Liver (tissue), 7 donors: ENCODE measurements at regions not wholly inside any gene's neighbourhood (a gene's known extent, or its start where the extent isn't known, plus 50 kb on each side); places are given as distances from the start of the nearest gene placed in this dataset.

Experiments
- DNase-seq: peaks from one replicate; pipeline ENCODE4 v3.0.0-alpha.2; 2017; ENCODE audit warnings: low spot score
- H3K27ac ChIP-seq, 2 donors: one replicate each; pipeline ENCODE4 v1.7.0; 2013; ENCODE audit warnings: inconsistent platforms in 2 of 2, low read length in 2 of 2, control low read depth in 1 of 2, low read depth in 1 of 2, mild to moderate bottlenecking in 1 of 2
- H3K27me3 ChIP-seq, 4 donors: one replicate each; pipeline versions ENCODE4 v1.6.1 to v1.7.0; 2013; ENCODE audit warnings: low read length in 3 of 4, inconsistent platforms in 1 of 4, mild to moderate bottlenecking in 1 of 4, moderate library complexity in 1 of 4; ENCODE audit not compliant: control insufficient read depth in 4 of 4, insufficient read depth in 4 of 4
- H3K36me3 ChIP-seq, 4 donors: one replicate each; pipeline versions ENCODE4 v1.6.1 to v1.7.0; 2013; ENCODE audit warnings: low read length in 3 of 4, mild to moderate bottlenecking in 3 of 4, low read depth in 1 of 4, moderate library complexity in 1 of 4; ENCODE audit not compliant: control insufficient read depth in 4 of 4, insufficient read depth in 3 of 4
- H3K4me1 ChIP-seq, 4 donors: one replicate each; pipeline versions ENCODE4 v1.6.1 to v1.7.0; 2013; ENCODE audit warnings: low read length in 3 of 4, mild to moderate bottlenecking in 3 of 4, moderate library complexity in 1 of 4; ENCODE audit not compliant: control insufficient read depth in 4 of 4, insufficient read depth in 4 of 4
- H3K4me3 ChIP-seq, 3 donors: one replicate each; pipeline versions ENCODE4 v1.6.1 to v1.7.0; 2013; ENCODE audit warnings: low read length in 3 of 3, control low read depth in 1 of 3, low read depth in 1 of 3, mild to moderate bottlenecking in 1 of 3
- H3K9ac ChIP-seq, 2 donors: one replicate each; pipeline ENCODE4 v1.7.0; 2013; ENCODE audit warnings: low read length in 2 of 2, mild to moderate bottlenecking in 2 of 2, moderate library complexity in 2 of 2, control low read depth in 1 of 2, low read depth in 1 of 2
- H3K9me3 ChIP-seq, 4 donors: one replicate each; pipeline versions ENCODE4 v1.6.1 to v1.7.0; 2013; ENCODE audit warnings: low read length in 3 of 4; ENCODE audit not compliant: control insufficient read depth in 4 of 4
- EGR1 ChIP-seq, 2 donors: IDR thresholded peaks; 2 replicates each; pipeline ENCODE4 v1.6.1; 2016 to 2018; ENCODE audit warnings: antibody characterized with exemption in 2 of 2, low read depth in 2 of 2
- FOXA1 ChIP-seq: IDR thresholded peaks from 2 replicates; pipeline ENCODE4 v1.6.1; 2016; ENCODE audit warnings: antibody characterized with exemption
- FOXA2 ChIP-seq: IDR thresholded peaks from 2 replicates; pipeline ENCODE4 v1.6.1; 2016; ENCODE audit warnings: antibody characterized with exemption
- GABPA ChIP-seq, 2 donors: IDR thresholded peaks in 1 of 2; conservative IDR thresholded peaks in 1 of 2; 2 replicates each; pipeline ENCODE4 v1.6.1; 2016; ENCODE audit warnings: antibody characterized with exemption in 2 of 2, mild to moderate bottlenecking in 1 of 2, moderate library complexity in 1 of 2
- HNF4A ChIP-seq, 2 donors: conservative IDR thresholded peaks; 2 replicates each; pipeline ENCODE4 v1.6.1; 2016; ENCODE audit warnings: antibody characterized with exemption in 2 of 2, mild to moderate bottlenecking in 2 of 2
- JUND ChIP-seq, 2 donors: IDR thresholded peaks; 2 replicates each; pipeline ENCODE4 v1.6.1; 2016; ENCODE audit warnings: antibody characterized with exemption in 2 of 2
- RAD21 ChIP-seq, 2 donors: IDR thresholded peaks; 2 replicates each; pipeline ENCODE4 v1.6.1; 2016; ENCODE audit warnings: antibody characterized with exemption in 2 of 2, mild to moderate bottlenecking in 2 of 2
- RXRA ChIP-seq, 2 donors: IDR thresholded peaks; 2 replicates each; pipeline ENCODE4 v1.6.1; 2017 to 2018; ENCODE audit warnings: antibody characterized with exemption in 2 of 2, mild to moderate bottlenecking in 1 of 2
- SP1 ChIP-seq: IDR thresholded peaks from 2 replicates; pipeline ENCODE4 v1.6.1; 2018; ENCODE audit warnings: antibody characterized with exemption, mild to moderate bottlenecking
- TAF1 ChIP-seq: conservative IDR thresholded peaks from 2 replicates; pipeline ENCODE4 v1.6.1; 2016; ENCODE audit warnings: antibody characterized with exemption, mild to moderate bottlenecking
- YY1 ChIP-seq: IDR thresholded peaks from 2 replicates; pipeline ENCODE4 v1.6.1; 2016; ENCODE audit warnings: antibody characterized with exemption, mild to moderate bottlenecking
- WGBS: extraction: QIAGEN DNeasy Blood & Tissue Kit; methylation state at CpG from one replicate; pipeline ENCODE4 v1.1.7; 2013; 5-methylcytosine and 5-hydroxymethylcytosine counted together
- TF ChIP-seq, protein P1 (sequence below): IDR thresholded peaks from 2 replicates; pipeline ENCODE4 v1.6.1; 2016; ENCODE audit warnings: antibody characterized with exemption, mild to moderate bottlenecking
- TF ChIP-seq, protein P2 (sequence below): IDR thresholded peaks from 2 replicates; pipeline ENCODE4 v1.6.1; 2016; ENCODE audit warnings: antibody characterized with exemption
- TF ChIP-seq, protein P3 (sequence below): IDR thresholded peaks from 2 replicates; pipeline ENCODE4 v1.6.1; 2016; ENCODE audit warnings: antibody characterized with exemption
- donor health status: healthy.
- donor health status: healthy.
- donor health status: healthy.
- donor health status: healthy.

DNA sequence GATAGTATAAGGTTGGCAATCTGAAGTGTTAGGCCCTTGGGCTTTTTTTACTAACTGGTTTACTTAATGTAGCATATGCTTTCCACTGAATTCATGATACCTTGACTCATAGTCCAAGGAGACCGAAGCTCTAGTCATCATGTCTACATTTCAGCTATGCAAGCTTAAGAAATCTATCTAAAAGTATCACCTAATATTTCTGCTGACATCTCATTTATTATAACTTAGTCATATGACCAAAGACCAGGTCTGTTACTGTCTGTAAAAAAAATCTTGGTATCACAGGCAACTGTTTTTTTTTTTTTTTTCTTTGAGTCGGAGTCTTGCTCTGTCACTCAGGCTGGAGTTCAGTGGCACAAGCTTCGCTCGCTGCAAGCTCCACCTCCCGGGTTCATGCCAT lies 814.0 kb upstream of the NDST4 start:
- H3K36me3 ChIP-seq, result no peaks in the 10 kb centered on the region
- H3K27me3 ChIP-seq, result no peaks in the 10 kb centered on the region
- no peak overlapping the region for H3K27ac ChIP-seq
- H3K4me3 ChIP-seq, result no peak overlapping the region
- TF ChIP-seq RXRA (IDR thresholded peaks at IDR 0.05) (no peak), SP1 (no peak), JUND (IDR thresholded peaks at IDR 0.05) (no peak), GABPA (IDR thresholded peaks at IDR 0.05 in 1 of 2, conservative IDR thresholded peaks at IDR 0.05 in 1 of 2) (no peak)
- TF ChIP-seq, protein P1, sequence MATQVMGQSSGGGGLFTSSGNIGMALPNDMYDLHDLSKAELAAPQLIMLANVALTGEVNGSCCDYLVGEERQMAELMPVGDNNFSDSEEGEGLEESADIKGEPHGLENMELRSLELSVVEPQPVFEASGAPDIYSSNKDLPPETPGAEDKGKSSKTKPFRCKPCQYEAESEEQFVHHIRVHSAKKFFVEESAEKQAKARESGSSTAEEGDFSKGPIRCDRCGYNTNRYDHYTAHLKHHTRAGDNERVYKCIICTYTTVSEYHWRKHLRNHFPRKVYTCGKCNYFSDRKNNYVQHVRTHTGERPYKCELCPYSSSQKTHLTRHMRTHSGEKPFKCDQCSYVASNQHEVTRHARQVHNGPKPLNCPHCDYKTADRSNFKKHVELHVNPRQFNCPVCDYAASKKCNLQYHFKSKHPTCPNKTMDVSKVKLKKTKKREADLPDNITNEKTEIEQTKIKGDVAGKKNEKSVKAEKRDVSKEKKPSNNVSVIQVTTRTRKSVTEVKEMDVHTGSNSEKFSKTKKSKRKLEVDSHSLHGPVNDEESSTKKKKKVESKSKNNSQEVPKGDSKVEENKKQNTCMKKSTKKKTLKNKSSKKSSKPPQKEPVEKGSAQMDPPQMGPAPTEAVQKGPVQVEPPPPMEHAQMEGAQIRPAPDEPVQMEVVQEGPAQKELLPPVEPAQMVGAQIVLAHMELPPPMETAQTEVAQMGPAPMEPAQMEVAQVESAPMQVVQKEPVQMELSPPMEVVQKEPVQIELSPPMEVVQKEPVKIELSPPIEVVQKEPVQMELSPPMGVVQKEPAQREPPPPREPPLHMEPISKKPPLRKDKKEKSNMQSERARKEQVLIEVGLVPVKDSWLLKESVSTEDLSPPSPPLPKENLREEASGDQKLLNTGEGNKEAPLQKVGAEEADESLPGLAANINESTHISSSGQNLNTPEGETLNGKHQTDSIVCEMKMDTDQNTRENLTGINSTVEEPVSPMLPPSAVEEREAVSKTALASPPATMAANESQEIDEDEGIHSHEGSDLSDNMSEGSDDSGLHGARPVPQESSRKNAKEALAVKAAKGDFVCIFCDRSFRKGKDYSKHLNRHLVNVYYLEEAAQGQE, result no peak
- 63% methylated on average over 5 of the region's 5 CpGs for WGBS
- H3K9ac ChIP-seq, result no peak overlapping the region
- DNase-seq, result no peak
- H3K9me3 ChIP-seq, result no peaks in the 10 kb centered on the region
- no peaks in the 10 kb centered on the region for H3K4me1 ChIP-seq

DNA sequence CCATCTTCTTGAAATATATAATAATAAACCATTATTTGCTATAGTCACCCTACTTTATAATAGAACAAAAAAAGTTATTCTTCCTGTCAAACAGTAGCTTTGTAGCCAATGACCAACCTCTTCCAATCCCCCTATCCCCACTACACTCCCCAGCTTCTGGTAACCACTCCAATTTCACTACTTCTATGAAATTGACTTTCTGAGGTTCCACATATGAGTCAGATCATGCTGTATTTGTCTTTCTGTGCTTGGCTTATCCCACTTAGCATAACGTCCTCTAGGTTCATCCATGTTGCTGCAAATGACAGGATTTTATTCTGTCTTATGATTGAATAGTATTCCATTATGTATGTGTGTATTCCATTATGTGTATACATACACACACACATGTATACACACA lies 809.7 kb upstream of the NDST4 start:
- H3K9me3 ChIP-seq, result no peaks in the 10 kb centered on the region
- no peaks in the 10 kb centered on the region for H3K4me1 ChIP-seq
- H3K4me3 ChIP-seq, result no peak overlapping the region
- no peaks in the 10 kb centered on the region for H3K36me3 ChIP-seq
- H3K27me3 ChIP-seq, result no peaks in the 10 kb centered on the region
- no peak overlapping the region for H3K27ac ChIP-seq
- no peak for DNase-seq
- no peak overlapping the region for H3K9ac ChIP-seq
- WGBS, result 42% methylated on average over 1 of the region's 1 CpG
- TF ChIP-seq GABPA (IDR thresholded peaks at IDR 0.05 in 1 of 2, conservative IDR thresholded peaks at IDR 0.05 in 1 of 2) (no peak), RAD21 (IDR thresholded peaks at IDR 0.05) (no peak), RXRA (IDR thresholded peaks at IDR 0.05) (no peak), EGR1 (IDR thresholded peaks at IDR 0.05; ENCODE audit: low read depth in 2 of 2) (no peak), HNF4A (conservative IDR thresholded peaks at IDR 0.05) (no peak)
- TF ChIP-seq, protein P2, sequence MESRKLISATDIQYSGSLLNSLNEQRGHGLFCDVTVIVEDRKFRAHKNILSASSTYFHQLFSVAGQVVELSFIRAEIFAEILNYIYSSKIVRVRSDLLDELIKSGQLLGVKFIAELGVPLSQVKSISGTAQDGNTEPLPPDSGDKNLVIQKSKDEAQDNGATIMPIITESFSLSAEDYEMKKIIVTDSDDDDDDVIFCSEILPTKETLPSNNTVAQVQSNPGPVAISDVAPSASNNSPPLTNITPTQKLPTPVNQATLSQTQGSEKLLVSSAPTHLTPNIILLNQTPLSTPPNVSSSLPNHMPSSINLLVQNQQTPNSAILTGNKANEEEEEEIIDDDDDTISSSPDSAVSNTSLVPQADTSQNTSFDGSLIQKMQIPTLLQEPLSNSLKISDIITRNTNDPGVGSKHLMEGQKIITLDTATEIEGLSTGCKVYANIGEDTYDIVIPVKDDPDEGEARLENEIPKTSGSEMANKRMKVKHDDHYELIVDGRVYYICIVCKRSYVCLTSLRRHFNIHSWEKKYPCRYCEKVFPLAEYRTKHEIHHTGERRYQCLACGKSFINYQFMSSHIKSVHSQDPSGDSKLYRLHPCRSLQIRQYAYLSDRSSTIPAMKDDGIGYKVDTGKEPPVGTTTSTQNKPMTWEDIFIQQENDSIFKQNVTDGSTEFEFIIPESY, result no peak

DNA sequence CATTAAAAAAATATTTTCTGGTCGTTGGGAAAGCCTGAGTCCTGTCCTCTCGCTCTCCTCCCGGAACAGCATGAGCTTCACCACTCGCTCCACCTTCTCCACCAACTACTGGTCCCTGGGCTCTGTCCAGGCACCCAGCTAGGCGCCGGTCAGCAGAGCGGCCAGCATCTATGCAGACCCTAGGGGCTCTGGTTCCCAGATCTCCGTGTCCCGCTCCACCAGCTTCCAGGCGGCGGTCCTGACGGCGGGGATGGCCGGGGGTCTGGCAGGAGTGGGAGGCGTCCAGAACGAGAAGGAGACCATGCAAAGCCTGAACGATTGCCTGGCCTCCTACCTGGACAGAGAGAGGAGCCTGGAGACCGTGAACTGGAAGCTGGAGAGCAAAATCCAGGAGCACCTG lies 807.2 kb upstream of the NDST4 start:
- Histone ChIP-seq H3K9ac (no peak overlapping the region), H3K9me3 (no peaks in the 10 kb centered on the region)
- WGBS, result 85% methylated on average over 18 of the region's 18 CpGs

More for the DNA sequence above, 807.2 kb upstream of the NDST4 start:
- Histone ChIP-seq H3K27ac (no peak overlapping the region), H3K36me3 (no peaks in the 10 kb centered on the region), H3K4me3 (no peak overlapping the region), H3K27me3 (no peaks in the 10 kb centered on the region), H3K4me1 (no peaks in the 10 kb centered on the region)
- no peak for DNase-seq
- TF ChIP-seq FOXA2 (no peak), RAD21 (IDR thresholded peaks at IDR 0.05) (no peak), TAF1 (no peak), FOXA1 (no peak), YY1 (no peak)
- TF ChIP-seq, protein P1, result no peak
- TF ChIP-seq, protein P3, sequence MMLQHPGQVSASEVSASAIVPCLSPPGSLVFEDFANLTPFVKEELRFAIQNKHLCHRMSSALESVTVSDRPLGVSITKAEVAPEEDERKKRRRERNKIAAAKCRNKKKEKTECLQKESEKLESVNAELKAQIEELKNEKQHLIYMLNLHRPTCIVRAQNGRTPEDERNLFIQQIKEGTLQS, result no peak
